Duodenal mucosa (tissue), 2 donors: ENCODE measurements at regions not wholly inside any gene's neighbourhood (a gene's known extent, or its start where the extent isn't known, plus 50 kb on each side); places are given as distances from the start of the nearest gene placed in this dataset.

Source experiments
- H3K27ac ChIP-seq: one replicate; pipeline ENCODE4 v1.7.0; 2013; ENCODE audit warnings: low read depth, low read length
- H3K27me3 ChIP-seq, 2 donors: one replicate each; pipeline ENCODE4 v1.7.0; 2013; ENCODE audit warnings: low read length in 2 of 2, control low read depth in 1 of 2; ENCODE audit not compliant: insufficient read depth in 2 of 2, control insufficient read depth in 1 of 2
- H3K36me3 ChIP-seq, 2 donors: one replicate each; pipeline ENCODE4 v1.7.0; 2013; ENCODE audit warnings: low read length in 2 of 2, control low read depth in 1 of 2; ENCODE audit not compliant: insufficient read depth in 2 of 2, control insufficient read depth in 1 of 2
- H3K4me1 ChIP-seq, 2 donors: one replicate each; pipeline ENCODE4 v1.7.0; 2013; ENCODE audit warnings: low read length in 2 of 2, control low read depth in 1 of 2; ENCODE audit not compliant: insufficient read depth in 2 of 2, control insufficient read depth in 1 of 2
- H3K4me3 ChIP-seq, 2 donors: one replicate each; pipeline ENCODE4 v1.7.0; 2013; ENCODE audit warnings: low read length in 2 of 2, low read depth in 1 of 2
- H3K9ac ChIP-seq, 2 donors: one replicate each; pipeline ENCODE4 v1.7.0; 2013; ENCODE audit warnings: low read length in 2 of 2, low read depth in 1 of 2
- H3K9me3 ChIP-seq, 2 donors: one replicate each; pipeline ENCODE4 v1.7.0; 2013; ENCODE audit warnings: low read length in 2 of 2, control low read depth in 1 of 2; ENCODE audit not compliant: control insufficient read depth in 1 of 2

- no peaks in the 10 kb centered on the region for H3K4me1 ChIP-seq
- H3K27me3 ChIP-seq: no peaks in the 10 kb centered on the region
- H3K27ac ChIP-seq: no peak overlapping the region
- no peaks in the 10 kb centered on the region for H3K36me3 ChIP-seq
- H3K4me3 ChIP-seq: no peak overlapping the region
- no peaks in the 10 kb centered on the region for H3K9me3 ChIP-seq
- no peak overlapping the region for H3K9ac ChIP-seq
These were observed 136.7 kb upstream of the CWC22 start for GRCh38 chr2:180143633-180144337.

- Histone ChIP-seq H3K9me3 (no peaks in the 10 kb centered on the region), H3K27ac (no peak overlapping the region), H3K27me3 (no peaks in the 10 kb centered on the region), H3K36me3 (no peaks in the 10 kb centered on the region), H3K4me3 (no peak overlapping the region), H3K9ac (no peak overlapping the region), H3K4me1 (no peaks in the 10 kb centered on the region)
These were observed 134.5 kb upstream of the CWC22 start for GRCh38 chr2:180141600-180141999.

- H3K27me3 ChIP-seq: no peaks in the 10 kb centered on the region
- H3K27ac ChIP-seq: no peak overlapping the region
- H3K4me3 ChIP-seq: no peak overlapping the region
- no peaks in the 10 kb centered on the region for H3K36me3 ChIP-seq
- no peaks in the 10 kb centered on the region for H3K4me1 ChIP-seq
- no peak overlapping the region for H3K9ac ChIP-seq
- H3K9me3 ChIP-seq: no peaks in the 10 kb centered on the region
These were observed 126.6 kb upstream of the CWC22 start for GRCh38 chr2:180133736-180134135.

- no peaks in the 10 kb centered on the region for H3K36me3 ChIP-seq
- no peaks in the 10 kb centered on the region for H3K27me3 ChIP-seq
- no peak overlapping the region for H3K27ac ChIP-seq
- no peak overlapping the region for H3K4me3 ChIP-seq
- no peaks in the 10 kb centered on the region for H3K9me3 ChIP-seq
- H3K4me1 ChIP-seq: peaks cover 0 to under 1% of the 10 kb centered on the region in 2 donors
- no peak overlapping the region for H3K9ac ChIP-seq
These were observed 123.3 kb upstream of the CWC22 start for GRCh38 chr2:180130403-180130802.

- Histone ChIP-seq H3K4me3 (no peak overlapping the region), H3K27me3 (no peaks in the 10 kb centered on the region), H3K9ac (no peak overlapping the region), H3K4me1 (peaks cover 0 to 3% of the 10 kb centered on the region in 2 donors), H3K27ac (no peak overlapping the region), H3K36me3 (no peaks in the 10 kb centered on the region), H3K9me3 (no peaks in the 10 kb centered on the region)
These were observed 121.8 kb upstream of the CWC22 start for GRCh38 chr2:180128861-180129260.

GRCh38 chr2:180125245-180125962, 118.3 kb upstream of the CWC22 start:
- Histone ChIP-seq H3K4me3 (no peak overlapping the region), H3K27me3 (no peaks in the 10 kb centered on the region), H3K36me3 (no peaks in the 10 kb centered on the region), H3K9me3 (no peaks in the 10 kb centered on the region), H3K4me1 (peaks cover 0 to 3% of the 10 kb centered on the region in 2 donors), H3K27ac (no peak overlapping the region), H3K9ac (no peak overlapping the region)

- Histone ChIP-seq H3K4me3 (no peak overlapping the region), H3K36me3 (no peaks in the 10 kb centered on the region), H3K27ac (no peak overlapping the region), H3K27me3 (no peaks in the 10 kb centered on the region), H3K9me3 (no peaks in the 10 kb centered on the region), H3K4me1 (peaks cover 0 to 3% of the 10 kb centered on the region in 2 donors), H3K9ac (no peak overlapping the region)
These were observed 117.4 kb upstream of the CWC22 start for GRCh38 chr2:180124273-180125139.

GRCh38 chr2:180122874-180123273, 115.8 kb upstream of the CWC22 start:
- Histone ChIP-seq H3K9ac (no peak overlapping the region), H3K36me3 (no peaks in the 10 kb centered on the region), H3K4me3 (no peak overlapping the region), H3K27me3 (no peaks in the 10 kb centered on the region), H3K4me1 (peaks cover 0 to 3% of the 10 kb centered on the region in 2 donors), H3K27ac (no peak overlapping the region), H3K9me3 (no peaks in the 10 kb centered on the region)

- no peaks in the 10 kb centered on the region for H3K27me3 ChIP-seq
- no peaks in the 10 kb centered on the region for H3K9me3 ChIP-seq
- no peaks in the 10 kb centered on the region for H3K36me3 ChIP-seq
- H3K4me3 ChIP-seq: no peak overlapping the region
- H3K9ac ChIP-seq: no peak overlapping the region
- H3K4me1 ChIP-seq: no peaks in the 10 kb centered on the region
- no peak overlapping the region for H3K27ac ChIP-seq
These were observed 108.6 kb upstream of the CWC22 start for GRCh38 chr2:180115675-180116074.

GRCh38 chr2:180115269-180115668, 108.2 kb upstream of the CWC22 start:
- Histone ChIP-seq H3K27ac (no peak overlapping the region), H3K27me3 (no peaks in the 10 kb centered on the region), H3K9ac (no peak overlapping the region), H3K9me3 (no peaks in the 10 kb centered on the region), H3K4me1 (no peaks in the 10 kb centered on the region), H3K4me3 (no peak overlapping the region), H3K36me3 (no peaks in the 10 kb centered on the region)
